HG03108 (cell line): ENCODE measurements at regions not wholly inside any gene's neighbourhood (a gene's known extent, or its start where the extent isn't known, plus 50 kb on each side); places are given as distances from the start of the nearest gene placed in this dataset.

Experiments used
- ATAC-seq: cut with Tn5 transposase; IDR thresholded peaks from one replicate; pipeline ENCODE4 v1.9.1; 2021; ENCODE audit warnings: moderate library complexity; ENCODE audit not compliant: unreplicated experiment

DNA sequence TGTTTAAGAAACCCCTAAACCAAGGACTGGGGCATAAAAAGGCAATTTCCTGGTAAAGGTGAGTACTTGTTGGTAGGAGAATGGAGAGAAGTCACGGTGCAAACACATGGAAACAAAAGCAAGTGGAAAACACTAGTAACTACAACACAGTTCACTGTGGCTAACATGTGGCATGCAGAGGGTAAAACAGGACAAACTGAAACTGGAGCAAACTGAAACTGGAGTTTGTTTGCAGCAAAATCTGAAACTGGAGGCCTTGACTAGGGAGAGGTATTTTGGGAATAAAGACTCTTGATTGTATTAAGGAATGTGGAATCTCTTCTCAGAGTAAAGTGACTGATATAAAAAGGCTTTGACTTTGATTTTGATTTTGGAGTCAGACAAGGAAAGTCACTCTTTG lies 376.3 kb upstream of the PRMT6 start:
- no peak for ATAC-seq

DNA sequence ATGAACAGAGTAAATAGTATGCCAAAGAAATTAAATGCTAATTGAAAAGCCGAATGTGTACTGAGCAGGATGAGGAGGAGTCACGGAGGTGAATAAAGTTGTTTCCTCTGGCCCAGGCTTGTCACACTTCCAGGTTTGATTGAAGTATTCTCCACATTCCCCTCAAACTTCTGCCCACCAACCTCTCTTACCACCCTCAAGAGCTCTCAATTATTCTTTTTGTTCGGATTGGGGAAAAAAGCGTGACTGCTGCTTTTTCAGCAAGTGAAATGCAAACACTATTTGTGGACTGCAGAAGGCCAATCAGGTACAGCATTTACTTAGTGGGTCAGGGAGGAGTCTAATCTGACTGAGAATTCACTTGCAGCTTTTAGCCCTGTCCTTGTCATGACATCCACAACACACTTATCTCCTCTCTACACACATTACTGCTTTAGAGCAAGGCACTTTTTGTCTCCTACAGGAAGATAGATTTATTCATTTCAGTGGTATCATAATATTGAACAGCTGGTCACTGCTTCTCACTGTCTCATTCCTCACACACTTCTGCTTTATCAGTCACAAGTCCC lies 375.6 kb upstream of the PRMT6 start:
- no peak for ATAC-seq

DNA sequence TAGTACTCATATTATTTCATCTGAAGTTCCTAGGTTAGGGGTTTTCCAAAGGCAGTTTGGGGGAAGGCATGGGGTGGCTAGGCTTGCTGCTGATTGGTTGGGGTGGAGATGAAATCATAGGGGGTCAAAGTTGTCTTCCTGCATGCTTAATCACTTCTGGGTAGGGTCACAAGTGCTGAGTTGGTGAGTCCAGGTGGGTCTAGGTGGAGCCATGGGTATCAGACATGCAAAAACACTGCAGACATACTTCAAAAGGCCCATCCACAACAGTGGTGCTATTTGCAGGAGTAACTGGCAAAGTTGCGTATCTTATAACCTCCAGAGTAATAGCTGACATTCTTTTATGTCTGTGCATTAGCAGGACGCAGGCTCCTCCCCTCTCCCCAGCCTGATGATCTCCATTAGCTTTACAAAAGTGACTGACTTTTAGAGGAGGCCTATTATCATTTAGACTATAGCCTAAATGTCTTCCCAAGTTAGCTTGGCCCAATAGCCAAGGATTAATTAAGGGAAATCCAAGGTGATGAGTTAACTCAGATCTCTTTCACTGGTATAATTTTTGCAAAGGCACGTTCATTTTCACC lies 374.4 kb upstream of the PRMT6 start:
- no peak for ATAC-seq

DNA sequence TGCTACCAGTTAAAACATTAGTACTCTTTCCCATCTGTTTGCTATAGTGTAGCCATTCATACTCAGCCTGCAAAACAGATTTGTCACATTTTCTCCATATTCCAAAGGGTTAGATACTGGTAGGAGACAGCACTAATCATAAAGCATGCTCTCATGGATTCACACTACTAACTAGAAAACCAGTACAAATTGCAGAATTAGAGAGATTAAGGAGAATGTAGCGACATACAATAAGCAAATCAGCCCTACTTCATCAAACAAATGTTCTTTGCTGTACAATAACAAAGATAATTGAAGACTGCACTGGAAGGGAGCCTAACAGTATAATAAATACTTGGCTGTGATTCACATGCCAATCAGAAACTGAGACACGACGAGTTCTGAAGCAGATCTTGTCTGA lies 368.0 kb upstream of the PRMT6 start:
- ATAC-seq: no peak

GRCh38 chr1:106698660-106699059 lies 357.8 kb upstream of the PRMT6 start:
- ATAC-seq: no peak

DNA sequence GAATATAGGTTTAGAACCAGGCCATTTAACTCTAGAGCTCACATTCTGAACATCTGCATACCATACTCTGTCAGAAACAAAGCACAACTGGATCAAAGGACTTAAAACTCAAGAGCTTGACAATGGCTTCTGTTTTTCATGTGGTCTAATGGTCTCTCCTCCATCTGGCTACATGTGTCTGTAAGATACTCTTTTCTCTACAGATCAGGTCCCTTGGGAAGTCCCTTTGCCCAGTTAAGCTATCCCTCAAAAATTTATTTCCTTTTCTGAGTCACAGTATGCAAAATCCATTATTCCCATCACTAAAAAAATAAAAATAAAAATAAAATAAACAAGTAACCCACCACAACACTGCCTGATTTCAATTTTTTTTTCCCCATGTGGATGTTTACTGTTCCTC lies 357.0 kb upstream of the PRMT6 start:
- ATAC-seq: no peak

DNA sequence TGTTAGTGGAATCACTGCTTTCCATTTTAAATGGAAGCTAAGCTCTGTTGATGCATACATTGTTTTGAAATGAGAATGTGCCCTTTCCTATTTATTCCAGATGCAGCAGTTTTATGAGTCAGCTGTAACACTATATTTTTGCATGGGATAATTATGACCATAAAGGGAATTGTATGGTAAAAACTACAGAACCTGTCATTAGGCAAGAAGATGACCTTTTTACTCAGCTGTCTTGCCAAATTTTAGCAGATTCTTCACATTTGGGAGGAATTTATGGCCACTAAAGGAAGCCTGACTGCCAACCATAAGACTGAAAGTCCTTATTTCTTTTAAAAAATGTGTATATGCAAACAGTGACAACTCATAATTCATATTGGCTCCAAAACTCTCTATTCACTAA lies 356.3 kb upstream of the PRMT6 start:
- no peak for ATAC-seq

DNA sequence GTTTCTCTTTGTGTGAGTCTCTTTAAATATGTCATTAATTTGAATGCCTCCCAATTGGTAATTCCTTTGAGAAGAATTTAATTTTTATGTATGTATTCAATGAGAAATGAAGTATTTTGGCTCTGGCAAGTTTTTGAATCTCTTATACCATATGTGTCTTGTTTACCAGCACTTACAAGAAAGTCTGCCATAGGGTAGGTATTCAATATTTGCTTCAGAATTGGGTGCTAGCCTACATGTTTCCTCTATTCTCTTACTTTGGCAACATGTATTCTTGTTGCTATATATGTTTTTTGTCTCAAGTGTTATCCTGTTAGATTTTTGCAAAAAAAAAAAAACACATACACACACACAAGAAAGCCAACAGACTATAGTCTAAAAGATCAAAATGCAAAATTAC lies 350.5 kb upstream of the PRMT6 start:
- no peak for ATAC-seq

GRCh38 chr1:106717591-106717990 lies 338.9 kb upstream of the PRMT6 start:
- ATAC-seq: no peak

DNA sequence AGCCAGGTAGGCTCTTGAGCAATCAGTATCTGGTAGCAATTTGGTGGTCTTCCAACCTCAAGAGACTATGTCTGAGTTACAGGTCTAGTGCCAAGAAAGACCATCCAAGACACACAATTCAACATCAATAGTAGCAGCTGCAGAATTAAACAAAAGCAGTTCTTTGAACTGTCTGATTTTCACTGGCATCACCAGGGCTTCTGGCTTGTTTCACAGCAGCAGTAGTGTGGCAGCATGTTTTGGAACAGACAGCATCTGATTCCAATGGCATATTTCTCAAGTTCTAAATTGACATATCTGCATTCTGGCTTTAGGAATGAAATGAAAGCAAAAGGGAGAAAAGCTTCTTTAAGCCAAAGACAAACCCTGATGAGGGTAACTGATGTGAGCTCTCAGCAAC lies 334.7 kb upstream of the PRMT6 start:
- ATAC-seq: no peak

- no peak for ATAC-seq
These were observed 334.0 kb upstream of the PRMT6 start for GRCh38 chr1:106722466-106722865.

- ATAC-seq: peak; percentile 84
These were observed 329.3 kb upstream of the PRMT6 start for GRCh38 chr1:106727171-106727570.

DNA sequence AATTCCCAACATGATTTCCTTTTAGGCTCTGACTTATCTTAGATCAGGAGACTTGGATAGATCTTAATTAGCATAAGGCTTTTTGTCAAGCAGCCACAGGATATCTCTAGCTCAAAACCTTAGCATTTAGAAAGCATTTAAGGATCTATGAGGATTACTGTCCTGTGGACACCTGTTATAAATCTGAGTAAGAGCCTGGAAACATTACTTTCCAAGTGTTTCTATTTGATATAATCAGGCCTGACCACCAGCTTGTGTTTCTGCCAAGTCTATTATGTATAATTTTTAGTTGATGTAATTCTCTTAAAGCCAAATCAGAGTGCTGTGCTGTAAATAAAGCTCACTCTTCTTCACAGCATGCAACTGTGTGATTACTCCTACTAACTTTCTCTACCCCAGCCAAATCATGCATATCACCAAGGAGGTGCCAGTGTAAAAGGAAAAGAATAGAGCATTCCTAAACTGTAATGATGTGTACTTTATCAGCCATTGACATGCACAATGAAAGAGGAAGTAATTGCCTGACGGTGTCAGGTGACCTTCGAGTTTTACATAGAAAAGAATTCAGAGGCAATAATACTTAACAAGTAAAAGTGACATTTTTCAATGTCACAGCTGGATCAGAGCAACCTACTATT lies 309.9 kb upstream of the PRMT6 start:
- ATAC-seq: no peak

DNA sequence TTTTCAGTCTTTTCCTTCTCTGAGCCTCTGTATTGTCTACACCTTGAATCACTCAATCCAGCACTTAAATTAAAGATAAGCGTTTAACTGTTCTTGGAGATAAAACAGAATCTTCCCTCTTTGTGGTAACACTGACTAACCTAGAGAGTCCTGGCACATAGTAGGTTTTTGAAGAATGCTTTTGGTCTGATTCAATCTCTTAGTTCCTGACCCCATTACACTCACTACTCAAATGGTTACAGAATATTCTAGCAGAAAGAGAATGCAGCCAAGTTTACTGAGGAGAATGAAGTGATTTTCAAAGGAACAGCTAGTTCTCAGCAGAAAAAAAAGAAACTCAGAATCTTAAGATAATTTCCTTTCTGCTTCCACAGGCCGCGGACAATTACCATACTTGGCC lies 309.2 kb upstream of the PRMT6 start:
- ATAC-seq: no peak

GRCh38 chr1:106747791-106748190 lies 308.7 kb upstream of the PRMT6 start:
- no peak for ATAC-seq

- ATAC-seq: no peak
These were observed 307.9 kb upstream of the PRMT6 start for GRCh38 chr1:106748606-106749005.

DNA sequence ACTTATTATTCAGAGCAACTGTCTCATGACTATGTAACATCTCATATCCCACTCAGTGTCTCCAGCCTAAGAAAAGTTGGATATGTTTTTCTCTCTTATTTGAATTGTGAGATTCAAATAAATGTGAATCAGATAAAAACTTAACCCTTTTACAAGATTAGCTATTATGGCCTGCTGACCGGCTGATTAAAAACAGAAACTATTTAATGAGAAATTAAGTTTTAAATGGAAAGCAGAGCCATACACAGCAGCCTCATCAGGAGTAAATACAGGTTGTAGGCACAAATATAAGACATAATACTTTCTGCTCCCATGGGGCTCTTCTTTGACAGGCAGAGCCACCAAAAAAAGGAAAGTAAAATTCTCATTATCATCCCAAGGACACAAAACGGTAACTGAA lies 307.0 kb upstream of the PRMT6 start:
- ATAC-seq: no peak

DNA sequence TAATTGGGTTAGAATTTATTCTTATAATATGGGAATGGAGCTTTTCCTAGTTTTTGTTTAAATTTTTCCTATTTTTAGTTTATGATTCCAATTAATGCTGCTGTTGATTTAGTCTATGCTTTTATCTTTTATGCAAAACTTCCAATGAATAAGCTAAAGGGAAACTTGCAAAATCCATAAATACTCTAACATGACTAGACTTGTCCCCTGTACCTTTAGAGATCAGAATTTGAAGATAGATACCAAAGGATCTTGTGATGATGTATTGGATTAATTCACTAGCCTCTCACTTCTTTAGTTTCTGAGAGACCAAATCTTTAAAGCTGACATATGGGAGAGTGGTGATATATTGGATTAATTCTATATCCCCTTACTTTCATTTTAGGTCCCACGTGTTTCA lies 306.6 kb upstream of the PRMT6 start:
- ATAC-seq: no peak

DNA sequence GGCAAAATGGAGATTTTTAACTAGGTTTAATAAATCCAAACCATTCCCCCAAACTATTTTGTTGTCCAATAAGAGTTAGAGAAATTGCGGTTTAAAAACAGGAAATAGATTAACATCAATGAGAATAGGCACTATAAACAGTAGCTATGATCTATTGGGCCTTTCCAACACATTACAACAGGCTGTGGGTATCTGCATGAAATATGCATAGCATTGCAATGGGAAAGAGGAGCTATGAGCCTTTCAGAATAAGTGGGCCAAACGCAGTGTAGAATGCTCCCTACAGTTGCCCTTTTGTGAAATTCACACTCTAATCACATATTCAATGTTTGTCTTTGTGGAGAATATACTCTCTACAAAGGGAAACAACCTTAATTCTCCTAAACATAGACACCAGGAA lies 305.5 kb upstream of the PRMT6 start:
- ATAC-seq: no peak

DNA sequence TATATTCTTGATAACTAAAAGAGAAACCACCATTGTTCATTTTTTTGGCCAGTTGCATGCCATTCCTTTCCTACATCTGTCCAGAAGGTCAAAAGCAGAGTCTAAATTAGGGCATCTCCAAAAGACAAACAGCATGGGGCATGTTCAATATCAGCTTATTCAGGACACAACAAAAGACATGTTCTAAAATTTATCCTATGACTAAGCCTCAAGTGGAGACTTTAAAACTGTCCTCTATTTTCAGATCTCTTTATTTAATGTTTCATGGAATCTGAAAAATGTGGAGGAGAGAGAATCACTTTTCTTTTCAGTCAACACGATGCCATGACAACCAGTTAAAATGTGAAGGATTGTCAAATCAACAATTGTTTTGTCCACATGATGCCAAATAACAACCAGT lies 303.4 kb upstream of the PRMT6 start:
- no peak for ATAC-seq

DNA sequence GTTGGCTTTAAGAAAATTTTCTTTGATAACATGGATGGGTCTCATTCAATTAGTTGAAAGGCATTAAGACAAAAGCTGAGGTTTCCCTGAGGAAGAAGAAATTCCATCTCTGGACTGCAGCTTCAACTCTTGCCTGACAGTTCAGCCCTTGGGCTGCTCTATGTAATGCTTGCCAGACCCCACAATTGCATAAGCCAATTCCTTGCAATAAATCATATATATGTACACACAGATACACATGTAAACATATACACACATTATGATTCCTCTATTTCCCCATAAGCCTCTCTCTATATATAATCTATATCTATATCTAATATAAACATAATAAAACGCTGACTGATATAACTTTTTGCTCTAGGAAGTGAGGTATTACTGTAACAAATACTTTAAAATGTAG lies 301.5 kb upstream of the PRMT6 start:
- no peak for ATAC-seq

DNA sequence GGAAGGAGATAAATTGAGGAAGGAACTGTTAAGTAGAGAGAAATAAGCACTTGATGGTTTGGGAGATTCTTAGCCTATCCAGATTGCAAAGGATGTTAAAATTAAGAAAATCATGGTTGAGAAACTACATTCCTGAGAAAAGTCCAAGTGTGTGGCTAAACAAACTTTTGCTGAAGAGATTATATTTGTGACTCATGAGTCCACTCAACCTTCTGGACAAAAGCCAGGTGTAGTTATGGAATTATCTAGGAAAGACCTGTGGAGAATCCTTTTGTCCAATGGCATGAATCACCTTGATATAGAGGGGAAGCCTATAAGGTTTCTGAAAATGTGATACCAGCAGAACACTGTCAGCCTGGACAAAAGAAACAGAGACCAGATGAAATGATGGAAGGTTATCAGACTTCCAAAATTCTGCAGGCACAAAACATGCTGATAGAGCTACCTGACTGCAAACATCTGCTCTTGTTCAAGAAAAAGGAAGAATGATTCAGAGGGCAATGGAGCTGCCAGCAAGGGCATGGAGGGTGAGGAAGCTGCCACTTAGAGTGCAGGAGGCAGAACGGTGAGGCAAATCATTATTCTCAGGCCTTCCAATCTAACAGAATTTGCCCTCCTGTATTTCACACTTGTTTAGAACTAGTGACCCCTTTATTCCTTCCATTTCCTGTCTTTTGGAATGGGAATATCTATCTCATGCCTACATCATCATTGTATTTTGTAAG lies 300.6 kb upstream of the PRMT6 start:
- no peak for ATAC-seq
